OCI-LY1 (cell line): ENCODE measurements at regions not wholly inside any gene's neighbourhood (a gene's known extent, or its start where the extent isn't known, plus 50 kb on each side); places are given as distances from the start of the nearest gene placed in this dataset.

Experiments
- EZH2 ChIP-seq: fragments of 200-600 bp; sonication (generic), shearing (Covaris generic); IDR thresholded peaks from 2 replicates; pipeline ENCODE4 v1.8.0; 2017; ENCODE audit warnings: borderline replicate concordance, mixed run types, mild to moderate bottlenecking, antibody characterized with exemption, low read length, moderate library complexity, mixed read lengths
- TF ChIP-seq, protein P1 (sequence below): fragments of 200-600 bp; sonication (generic), shearing (Covaris generic); IDR thresholded peaks from 2 replicates; pipeline ENCODE4 v1.5.1; 2017; ENCODE audit warnings: mild to moderate bottlenecking, antibody characterized with exemption, low read length, moderate library complexity, mixed read lengths

DNA sequence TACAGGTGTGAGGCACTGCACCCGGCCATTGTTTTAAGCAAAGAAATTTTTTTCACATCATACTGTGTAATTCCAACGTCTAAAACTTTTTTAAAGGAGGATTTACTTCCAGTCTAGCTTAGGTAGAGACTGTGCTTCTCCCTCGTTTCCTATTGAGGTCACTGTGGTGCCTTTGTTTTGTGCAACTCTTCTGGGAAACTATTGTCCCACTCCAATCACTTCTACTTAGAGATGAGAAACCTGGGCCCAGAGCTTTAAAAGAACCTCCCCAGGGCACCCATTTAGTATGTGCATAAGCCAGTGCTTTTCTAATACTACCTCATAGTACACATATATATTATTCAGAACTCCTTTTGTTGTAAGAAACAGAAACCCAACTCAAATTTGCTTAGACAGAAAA, 120.0 kb upstream of the ZNF644 start:
- TF ChIP-seq, protein P1, sequence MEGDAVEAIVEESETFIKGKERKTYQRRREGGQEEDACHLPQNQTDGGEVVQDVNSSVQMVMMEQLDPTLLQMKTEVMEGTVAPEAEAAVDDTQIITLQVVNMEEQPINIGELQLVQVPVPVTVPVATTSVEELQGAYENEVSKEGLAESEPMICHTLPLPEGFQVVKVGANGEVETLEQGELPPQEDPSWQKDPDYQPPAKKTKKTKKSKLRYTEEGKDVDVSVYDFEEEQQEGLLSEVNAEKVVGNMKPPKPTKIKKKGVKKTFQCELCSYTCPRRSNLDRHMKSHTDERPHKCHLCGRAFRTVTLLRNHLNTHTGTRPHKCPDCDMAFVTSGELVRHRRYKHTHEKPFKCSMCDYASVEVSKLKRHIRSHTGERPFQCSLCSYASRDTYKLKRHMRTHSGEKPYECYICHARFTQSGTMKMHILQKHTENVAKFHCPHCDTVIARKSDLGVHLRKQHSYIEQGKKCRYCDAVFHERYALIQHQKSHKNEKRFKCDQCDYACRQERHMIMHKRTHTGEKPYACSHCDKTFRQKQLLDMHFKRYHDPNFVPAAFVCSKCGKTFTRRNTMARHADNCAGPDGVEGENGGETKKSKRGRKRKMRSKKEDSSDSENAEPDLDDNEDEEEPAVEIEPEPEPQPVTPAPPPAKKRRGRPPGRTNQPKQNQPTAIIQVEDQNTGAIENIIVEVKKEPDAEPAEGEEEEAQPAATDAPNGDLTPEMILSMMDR = no peak
- TF ChIP-seq EZH2 = no peak
